WTC11 (cell line): ENCODE measurements at regions not wholly inside any gene's neighbourhood (a gene's known extent, or its start where the extent isn't known, plus 50 kb on each side); places are given as distances from the start of the nearest gene placed in this dataset.

ENCODE experiments used
- ESRRA ChIP-seq: sonication (generic); formaldehyde crosslinking; IDR thresholded peaks from 2 replicates; pipeline ENCODE4 v1.8.1; 2022; ENCODE audit warnings: mild to moderate bottlenecking, missing genetic modification reagents, borderline replicate concordance
- JUN ChIP-seq: sonication (generic); formaldehyde crosslinking; IDR thresholded peaks from 2 replicates; pipeline ENCODE4 v1.8.0; 2023; ENCODE audit warnings: mild to moderate bottlenecking, missing genetic modification reagents
- NR2C2 ChIP-seq: sonication (generic); formaldehyde crosslinking; IDR thresholded peaks from 2 replicates; pipeline ENCODE4 v1.8.0; 2022; ENCODE audit warnings: mild to moderate bottlenecking, missing genetic modification reagents
- ZNF317 ChIP-seq: sonication (generic); formaldehyde crosslinking; IDR thresholded peaks from 2 replicates; pipeline ENCODE4 v1.8.1; 2023; ENCODE audit warnings: low read depth, mild to moderate bottlenecking, moderate library complexity, missing genetic modification reagents, borderline replicate concordance
- ZNF671 ChIP-seq: fragments of 250-450 bp; sonication (Bioruptor Pico); IDR thresholded peaks from 2 replicates; pipeline ENCODE4 v1.8.0; 2021; ENCODE audit warnings: mild to moderate bottlenecking
- TF ChIP-seq, protein P1 (sequence below): sonication (generic); formaldehyde crosslinking; IDR thresholded peaks from 2 replicates; pipeline ENCODE4 v1.8.0; 2022; ENCODE audit warnings: mild to moderate bottlenecking, missing genetic modification reagents
- TF ChIP-seq, protein P2 (sequence below): fragments of 250-450 bp; sonication (Bioruptor Pico); IDR thresholded peaks from 2 replicates; pipeline ENCODE4 v1.9.0; 2021; ENCODE audit warnings: mild to moderate bottlenecking, borderline replicate concordance
- TF ChIP-seq, protein P3 (sequence below): fragments of 200-600 bp; IDR thresholded peaks from 2 replicates; pipeline ENCODE4 v1.8.0; 2022; ENCODE audit warnings: antibody characterized with exemption
- TF ChIP-seq, protein P4 (sequence below): sonication (generic); formaldehyde crosslinking; IDR thresholded peaks from 2 replicates; pipeline ENCODE4 v1.8.0; 2022; ENCODE audit warnings: mild to moderate bottlenecking, missing genetic modification reagents
- TF ChIP-seq, protein P5 (sequence below): sonication (generic); formaldehyde crosslinking; conservative IDR thresholded peaks from 2 replicates; pipeline ENCODE4 v1.8.1; 2022; ENCODE audit warnings: mild to moderate bottlenecking, missing genetic modification reagents

DNA sequence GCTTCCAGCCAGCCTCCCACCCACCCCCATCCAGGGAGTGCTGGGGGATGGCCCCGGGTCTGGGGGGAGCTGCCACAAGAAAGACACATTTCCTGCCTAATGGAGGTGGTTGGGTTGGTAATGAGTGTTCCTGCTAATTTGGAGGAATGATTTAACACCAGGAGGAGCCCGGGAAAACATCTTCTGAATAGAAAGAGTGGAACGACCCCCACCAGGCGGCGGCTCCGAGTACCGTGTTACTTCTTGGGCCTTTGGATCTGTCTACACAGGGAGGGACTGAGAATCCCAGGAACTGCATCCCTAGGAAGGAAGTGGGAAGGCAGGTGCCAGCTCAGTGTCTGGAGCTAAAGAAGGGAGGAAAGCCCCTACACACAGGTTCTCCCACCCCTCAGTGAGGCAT lies 64.6 kb downstream of the TSPAN17 start:
- TF ChIP-seq ZNF671 (CRISPR knock-in tag) (no peak), ZNF317 (CRISPR knock-in tag) (no peak), JUN (CRISPR knock-in tag) (no peak), ESRRA (no peak), NR2C2 (CRISPR knock-in tag) (no peak)
- TF ChIP-seq, protein P1, sequence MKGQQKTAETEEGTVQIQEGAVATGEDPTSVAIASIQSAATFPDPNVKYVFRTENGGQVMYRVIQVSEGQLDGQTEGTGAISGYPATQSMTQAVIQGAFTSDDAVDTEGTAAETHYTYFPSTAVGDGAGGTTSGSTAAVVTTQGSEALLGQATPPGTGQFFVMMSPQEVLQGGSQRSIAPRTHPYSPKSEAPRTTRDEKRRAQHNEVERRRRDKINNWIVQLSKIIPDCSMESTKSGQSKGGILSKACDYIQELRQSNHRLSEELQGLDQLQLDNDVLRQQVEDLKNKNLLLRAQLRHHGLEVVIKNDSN (CRISPR knock-in tag), result no peak
- TF ChIP-seq, protein P2, sequence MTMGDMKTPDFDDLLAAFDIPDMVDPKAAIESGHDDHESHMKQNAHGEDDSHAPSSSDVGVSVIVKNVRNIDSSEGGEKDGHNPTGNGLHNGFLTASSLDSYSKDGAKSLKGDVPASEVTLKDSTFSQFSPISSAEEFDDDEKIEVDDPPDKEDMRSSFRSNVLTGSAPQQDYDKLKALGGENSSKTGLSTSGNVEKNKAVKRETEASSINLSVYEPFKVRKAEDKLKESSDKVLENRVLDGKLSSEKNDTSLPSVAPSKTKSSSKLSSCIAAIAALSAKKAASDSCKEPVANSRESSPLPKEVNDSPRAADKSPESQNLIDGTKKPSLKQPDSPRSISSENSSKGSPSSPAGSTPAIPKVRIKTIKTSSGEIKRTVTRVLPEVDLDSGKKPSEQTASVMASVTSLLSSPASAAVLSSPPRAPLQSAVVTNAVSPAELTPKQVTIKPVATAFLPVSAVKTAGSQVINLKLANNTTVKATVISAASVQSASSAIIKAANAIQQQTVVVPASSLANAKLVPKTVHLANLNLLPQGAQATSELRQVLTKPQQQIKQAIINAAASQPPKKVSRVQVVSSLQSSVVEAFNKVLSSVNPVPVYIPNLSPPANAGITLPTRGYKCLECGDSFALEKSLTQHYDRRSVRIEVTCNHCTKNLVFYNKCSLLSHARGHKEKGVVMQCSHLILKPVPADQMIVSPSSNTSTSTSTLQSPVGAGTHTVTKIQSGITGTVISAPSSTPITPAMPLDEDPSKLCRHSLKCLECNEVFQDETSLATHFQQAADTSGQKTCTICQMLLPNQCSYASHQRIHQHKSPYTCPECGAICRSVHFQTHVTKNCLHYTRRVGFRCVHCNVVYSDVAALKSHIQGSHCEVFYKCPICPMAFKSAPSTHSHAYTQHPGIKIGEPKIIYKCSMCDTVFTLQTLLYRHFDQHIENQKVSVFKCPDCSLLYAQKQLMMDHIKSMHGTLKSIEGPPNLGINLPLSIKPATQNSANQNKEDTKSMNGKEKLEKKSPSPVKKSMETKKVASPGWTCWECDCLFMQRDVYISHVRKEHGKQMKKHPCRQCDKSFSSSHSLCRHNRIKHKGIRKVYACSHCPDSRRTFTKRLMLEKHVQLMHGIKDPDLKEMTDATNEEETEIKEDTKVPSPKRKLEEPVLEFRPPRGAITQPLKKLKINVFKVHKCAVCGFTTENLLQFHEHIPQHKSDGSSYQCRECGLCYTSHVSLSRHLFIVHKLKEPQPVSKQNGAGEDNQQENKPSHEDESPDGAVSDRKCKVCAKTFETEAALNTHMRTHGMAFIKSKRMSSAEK (CRISPR knock-in tag), result no peak
- TF ChIP-seq, protein P3, sequence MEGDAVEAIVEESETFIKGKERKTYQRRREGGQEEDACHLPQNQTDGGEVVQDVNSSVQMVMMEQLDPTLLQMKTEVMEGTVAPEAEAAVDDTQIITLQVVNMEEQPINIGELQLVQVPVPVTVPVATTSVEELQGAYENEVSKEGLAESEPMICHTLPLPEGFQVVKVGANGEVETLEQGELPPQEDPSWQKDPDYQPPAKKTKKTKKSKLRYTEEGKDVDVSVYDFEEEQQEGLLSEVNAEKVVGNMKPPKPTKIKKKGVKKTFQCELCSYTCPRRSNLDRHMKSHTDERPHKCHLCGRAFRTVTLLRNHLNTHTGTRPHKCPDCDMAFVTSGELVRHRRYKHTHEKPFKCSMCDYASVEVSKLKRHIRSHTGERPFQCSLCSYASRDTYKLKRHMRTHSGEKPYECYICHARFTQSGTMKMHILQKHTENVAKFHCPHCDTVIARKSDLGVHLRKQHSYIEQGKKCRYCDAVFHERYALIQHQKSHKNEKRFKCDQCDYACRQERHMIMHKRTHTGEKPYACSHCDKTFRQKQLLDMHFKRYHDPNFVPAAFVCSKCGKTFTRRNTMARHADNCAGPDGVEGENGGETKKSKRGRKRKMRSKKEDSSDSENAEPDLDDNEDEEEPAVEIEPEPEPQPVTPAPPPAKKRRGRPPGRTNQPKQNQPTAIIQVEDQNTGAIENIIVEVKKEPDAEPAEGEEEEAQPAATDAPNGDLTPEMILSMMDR, result no peak
- TF ChIP-seq, protein P4, sequence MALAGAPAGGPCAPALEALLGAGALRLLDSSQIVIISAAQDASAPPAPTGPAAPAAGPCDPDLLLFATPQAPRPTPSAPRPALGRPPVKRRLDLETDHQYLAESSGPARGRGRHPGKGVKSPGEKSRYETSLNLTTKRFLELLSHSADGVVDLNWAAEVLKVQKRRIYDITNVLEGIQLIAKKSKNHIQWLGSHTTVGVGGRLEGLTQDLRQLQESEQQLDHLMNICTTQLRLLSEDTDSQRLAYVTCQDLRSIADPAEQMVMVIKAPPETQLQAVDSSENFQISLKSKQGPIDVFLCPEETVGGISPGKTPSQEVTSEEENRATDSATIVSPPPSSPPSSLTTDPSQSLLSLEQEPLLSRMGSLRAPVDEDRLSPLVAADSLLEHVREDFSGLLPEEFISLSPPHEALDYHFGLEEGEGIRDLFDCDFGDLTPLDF (CRISPR knock-in tag), result no peak
- TF ChIP-seq, protein P5, sequence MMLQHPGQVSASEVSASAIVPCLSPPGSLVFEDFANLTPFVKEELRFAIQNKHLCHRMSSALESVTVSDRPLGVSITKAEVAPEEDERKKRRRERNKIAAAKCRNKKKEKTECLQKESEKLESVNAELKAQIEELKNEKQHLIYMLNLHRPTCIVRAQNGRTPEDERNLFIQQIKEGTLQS (CRISPR knock-in tag), result no peak
